NCI-H526 (cell line): ENCODE measurements at regions not wholly inside any gene's neighbourhood (a gene's known extent, or its start where the extent isn't known, plus 50 kb on each side); places are given as distances from the start of the nearest gene placed in this dataset.

Source experiments
- DNase-seq, 2 experiments: peaks; one replicate each; lab custom pipeline; 2025; lab: John Stamatoyannopoulos, UW

- DNase-seq: no peak
Measured at GRCh38 chr2:13533524-13533922, 816.8 kb downstream of the TRIB2 start.

DNA sequence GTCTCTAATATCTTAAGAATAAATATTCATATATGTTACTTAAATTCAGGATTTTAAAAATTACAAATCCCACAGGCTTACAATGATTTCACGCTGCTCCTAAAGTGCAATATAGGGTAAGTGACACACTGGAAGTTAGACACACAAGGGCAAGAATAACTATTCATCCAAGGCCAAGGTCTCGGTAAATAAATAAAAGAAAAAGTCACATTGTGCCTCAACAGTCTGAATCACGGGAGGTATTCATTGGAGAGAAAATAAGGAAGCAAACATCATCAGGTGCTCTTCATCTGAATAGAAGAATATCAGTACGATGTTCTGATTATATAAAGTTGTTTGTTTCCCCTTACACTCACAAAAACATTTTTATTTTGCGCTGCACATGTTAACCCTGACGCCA, 820.2 kb downstream of the TRIB2 start:
- DNase-seq: no peak

DNA sequence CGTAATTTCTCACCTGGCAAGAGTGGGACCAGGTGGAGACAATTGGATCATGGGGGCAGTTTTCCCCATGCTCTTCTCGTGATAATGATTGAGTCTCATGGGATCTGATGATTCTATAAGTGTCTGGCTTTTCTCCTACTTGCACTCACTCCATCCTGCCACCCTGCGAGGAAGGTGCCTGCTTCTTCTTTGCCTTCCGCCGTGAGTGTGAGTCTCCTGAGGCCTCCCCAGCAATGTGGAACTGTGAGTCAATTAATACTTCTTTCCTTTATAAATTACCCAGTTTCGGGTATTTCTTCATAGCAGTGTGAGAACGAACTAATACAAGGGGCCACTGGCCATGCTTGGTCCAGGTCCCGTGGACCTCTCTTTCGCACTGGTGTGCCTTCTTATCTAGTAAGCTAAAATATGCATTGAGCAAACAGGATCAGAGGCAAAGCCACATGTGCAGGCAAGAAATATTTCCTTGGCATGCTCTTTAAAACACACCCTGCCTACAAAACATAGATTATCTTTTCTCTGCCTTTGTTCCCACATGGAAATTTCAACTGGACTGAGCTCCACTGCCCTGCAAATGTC, 821.1 kb downstream of the TRIB2 start:
- no peak for DNase-seq

DNA sequence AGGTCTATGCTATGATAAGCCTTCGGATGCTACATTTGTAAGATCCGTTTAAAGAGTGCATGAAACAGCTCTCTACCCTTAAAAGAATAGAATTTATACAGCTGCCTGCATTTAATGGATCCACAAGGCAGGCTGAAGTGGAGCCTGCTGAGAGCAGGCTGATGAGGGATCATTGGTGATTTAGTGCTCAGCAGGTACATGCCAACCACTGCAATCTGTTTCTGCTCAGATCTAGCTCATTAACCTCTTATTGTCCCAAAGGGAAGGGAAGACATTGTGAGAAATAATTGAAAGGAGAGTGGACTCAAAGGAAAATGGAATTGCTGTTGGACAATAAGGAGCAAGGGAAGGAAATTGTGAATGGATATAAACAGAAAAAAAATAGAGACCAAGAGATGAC, 822.6 kb downstream of the TRIB2 start:
- DNase-seq: no peak

- DNase-seq: no peak
Measured at GRCh38 chr2:13542061-13542460, 825.3 kb downstream of the TRIB2 start.

DNA sequence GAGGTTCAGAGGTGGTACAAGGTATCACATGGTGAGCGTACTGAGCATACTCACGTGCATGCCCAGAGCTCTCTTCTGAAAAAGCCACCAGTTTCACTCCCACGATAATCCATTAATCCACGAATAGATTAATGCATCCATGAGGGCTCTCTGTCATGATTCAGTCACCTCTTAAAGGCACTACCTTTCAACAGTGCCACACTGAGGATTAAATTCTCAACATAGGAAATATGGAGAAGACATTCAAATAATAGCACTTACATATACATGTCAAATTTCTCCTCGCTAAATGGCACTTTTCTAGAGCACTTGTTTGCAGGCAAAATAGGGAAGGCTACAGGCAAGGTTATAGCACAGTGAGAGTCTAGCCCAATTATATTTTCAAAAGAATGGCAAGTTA, 825.9 kb downstream of the TRIB2 start:
- DNase-seq: no peak

- DNase-seq: no peak
Measured at GRCh38 chr2:13543550-13543949, 826.8 kb downstream of the TRIB2 start.

GRCh38 chr2:13545320-13545719, 828.6 kb downstream of the TRIB2 start:
- no peak for DNase-seq

DNA sequence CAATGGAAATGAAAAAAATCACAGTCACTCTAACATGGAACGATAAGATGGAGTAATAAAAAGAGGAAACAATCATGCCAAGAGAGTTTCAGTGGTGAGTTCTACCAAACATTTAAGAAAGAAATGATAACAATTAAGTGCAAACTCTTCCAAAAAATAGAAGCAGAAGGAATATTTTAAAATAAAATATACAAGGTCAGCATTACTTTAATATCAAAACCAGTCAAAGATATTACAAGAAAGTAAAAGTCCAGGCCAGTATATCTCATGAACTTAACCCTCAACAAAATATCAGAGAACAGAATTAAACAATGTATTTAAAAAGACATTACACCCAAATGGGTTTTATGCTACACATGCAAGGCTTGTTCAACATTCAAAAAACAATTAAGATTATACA, 829.4 kb downstream of the TRIB2 start:
- DNase-seq: no peak

DNA sequence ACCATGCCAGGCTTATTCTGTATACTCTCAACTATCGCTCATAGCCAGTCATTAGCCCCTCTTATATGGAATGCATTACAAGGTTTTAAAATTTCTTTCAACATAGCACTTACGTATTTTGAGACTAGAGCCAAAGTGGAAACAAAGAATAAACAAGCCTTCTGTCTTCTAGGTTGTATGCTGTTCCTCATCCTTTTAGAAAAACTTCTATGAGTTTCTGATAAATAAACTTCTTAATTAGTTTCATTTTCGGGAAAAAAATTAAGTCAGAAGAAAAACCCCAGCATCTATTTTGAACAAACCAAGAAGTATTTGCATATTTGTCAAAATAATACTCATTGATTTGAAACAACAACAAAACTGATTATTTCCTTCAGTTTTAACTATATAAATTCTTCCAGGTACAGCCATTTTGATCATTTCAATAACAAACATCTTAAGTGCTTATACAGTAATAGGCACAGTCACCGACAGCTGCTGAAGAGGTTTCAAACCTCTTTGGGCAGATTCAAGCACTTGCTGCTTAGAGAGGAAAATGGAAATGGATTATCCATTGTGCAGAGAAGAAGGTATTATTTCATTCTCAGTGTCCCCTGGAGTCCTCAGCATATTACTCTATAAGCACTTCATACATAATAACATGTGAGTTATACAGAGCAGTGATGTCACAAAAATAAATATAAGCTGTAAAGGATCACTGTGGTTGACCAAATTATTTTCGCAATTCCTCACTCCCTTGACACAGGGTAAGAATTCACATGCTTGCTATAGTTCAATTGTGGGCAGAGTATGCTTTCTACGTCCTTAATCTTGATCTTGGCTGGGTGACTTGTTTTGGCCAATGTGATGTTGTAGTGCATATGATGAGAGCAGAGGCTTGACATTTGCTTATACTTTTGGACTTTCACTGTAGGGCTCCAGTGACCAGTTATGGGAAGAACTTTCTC, 833.8 kb downstream of the TRIB2 start:
- DNase-seq: no peak

GRCh38 chr2:13558368-13558767, 841.6 kb downstream of the TRIB2 start:
- DNase-seq: no peak

- DNase-seq: no peak
Measured at GRCh38 chr2:13560322-13560721, 843.6 kb downstream of the TRIB2 start.

- DNase-seq: no peak
Measured at GRCh38 chr2:13572466-13572865, 855.7 kb downstream of the TRIB2 start.

DNA sequence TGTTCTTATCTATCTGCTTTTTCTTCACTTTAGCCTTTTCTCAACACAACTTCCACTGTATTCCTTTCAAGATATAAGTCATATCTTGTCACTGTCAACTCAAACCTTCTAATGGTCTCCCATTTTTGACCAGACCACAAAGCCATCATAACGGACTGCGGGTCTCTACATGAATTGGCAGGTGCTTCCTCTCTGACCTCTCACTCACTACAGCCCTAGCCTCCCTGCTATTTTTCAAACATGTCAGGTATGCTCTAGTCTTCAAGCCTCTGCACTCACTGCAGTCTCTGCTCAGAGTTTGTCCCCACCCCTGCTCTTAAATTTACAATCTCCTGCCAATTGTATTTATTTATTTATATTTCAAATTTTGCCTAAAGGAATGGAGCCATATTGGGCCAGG, 858.1 kb downstream of the TRIB2 start:
- DNase-seq: no peak

GRCh38 chr2:13576406-13577036, 859.8 kb downstream of the TRIB2 start:
- DNase-seq: no peak

GRCh38 chr2:13578547-13578946, 861.8 kb downstream of the TRIB2 start:
- no peak for DNase-seq

DNA sequence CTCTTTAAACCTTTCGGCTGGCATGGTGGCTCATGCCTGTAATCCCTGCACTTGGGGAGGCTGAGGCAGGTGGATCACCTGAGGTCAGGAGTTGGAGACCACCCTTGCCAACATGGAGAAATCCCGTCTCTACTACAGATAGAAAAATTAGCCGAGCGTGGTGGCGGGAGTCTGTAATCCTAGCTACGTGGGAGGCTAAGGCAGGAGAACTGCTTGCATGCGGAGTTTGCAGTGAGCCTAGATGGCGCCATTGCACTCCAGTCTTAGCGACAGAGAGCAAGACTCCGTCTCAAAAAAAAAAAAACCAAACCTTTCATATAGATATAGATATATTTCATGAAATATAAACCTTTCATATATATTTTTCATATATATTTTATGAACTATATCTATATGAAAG, 864.7 kb downstream of the TRIB2 start:
- no peak for DNase-seq

- no peak for DNase-seq
Measured at GRCh38 chr2:13583609-13584008, 866.9 kb downstream of the TRIB2 start.

- DNase-seq: no peak
Measured at GRCh38 chr2:13584020-13584419, 867.3 kb downstream of the TRIB2 start.

GRCh38 chr2:13585732-13586131, 869.0 kb downstream of the TRIB2 start:
- DNase-seq: no peak

DNA sequence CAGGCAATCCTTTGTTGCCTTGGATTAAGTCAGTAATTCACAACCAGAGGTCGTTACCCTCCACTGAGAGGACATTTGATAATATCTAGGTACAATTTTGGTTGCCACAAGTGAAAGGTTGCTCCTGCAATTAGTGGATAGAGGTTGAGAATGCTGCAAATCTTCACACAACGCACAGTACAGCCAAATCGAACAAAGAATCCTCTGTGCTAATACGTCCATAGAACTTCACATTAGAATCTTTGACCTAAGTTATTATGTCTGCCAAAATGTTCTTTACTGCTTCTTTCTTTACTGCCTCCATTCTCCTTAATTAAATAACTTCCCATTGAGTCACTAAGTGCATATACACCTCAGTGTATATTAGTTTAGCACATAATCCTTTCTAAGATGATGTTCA, 879.5 kb downstream of the TRIB2 start:
- no peak for DNase-seq

DNA sequence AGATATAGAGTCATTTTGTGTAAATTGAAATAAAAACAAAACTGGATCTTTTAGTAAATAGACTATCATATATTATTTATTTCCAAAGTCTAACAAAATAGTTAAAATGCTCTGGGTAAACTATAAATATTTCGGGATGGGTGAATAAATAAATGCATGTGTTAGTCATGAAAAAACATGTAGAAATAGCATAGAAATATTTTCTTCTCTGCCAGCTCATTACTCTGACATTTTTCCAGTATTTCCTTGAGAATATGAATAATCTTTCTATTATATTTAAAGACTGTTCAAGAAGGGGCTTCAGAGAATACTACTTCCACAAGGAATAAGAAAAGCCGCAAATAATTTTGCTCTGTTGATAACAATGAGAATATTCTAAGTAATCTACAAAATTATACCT, 880.4 kb downstream of the TRIB2 start:
- DNase-seq: no peak

GRCh38 chr2:13601506-13601905, 884.8 kb downstream of the TRIB2 start:
- DNase-seq: no peak
